ENCODE measurements at regions not wholly inside any gene's neighbourhood (a gene's known extent, or its start where the extent isn't known, plus 50 kb on each side); places are given as distances from the start of the nearest gene placed in this dataset.

GRCh38 chr1:168842306-168842705, 113.3 kb upstream of the DPT start:
- TF ChIP-seq CTCF (conservative IDR thresholded peaks at IDR 0.05; ENCODE audit: low read length) (no peak), EZH2phosphoT487 (IDR thresholded peaks at IDR 0.05; ENCODE audit: borderline replicate concordance, low read depth, low read length) (no peak)
